ENCODE measurements at regions not wholly inside any gene's neighbourhood (a gene's known extent, or its start where the extent isn't known, plus 50 kb on each side); places are given as distances from the start of the nearest gene placed in this dataset.

DNA sequence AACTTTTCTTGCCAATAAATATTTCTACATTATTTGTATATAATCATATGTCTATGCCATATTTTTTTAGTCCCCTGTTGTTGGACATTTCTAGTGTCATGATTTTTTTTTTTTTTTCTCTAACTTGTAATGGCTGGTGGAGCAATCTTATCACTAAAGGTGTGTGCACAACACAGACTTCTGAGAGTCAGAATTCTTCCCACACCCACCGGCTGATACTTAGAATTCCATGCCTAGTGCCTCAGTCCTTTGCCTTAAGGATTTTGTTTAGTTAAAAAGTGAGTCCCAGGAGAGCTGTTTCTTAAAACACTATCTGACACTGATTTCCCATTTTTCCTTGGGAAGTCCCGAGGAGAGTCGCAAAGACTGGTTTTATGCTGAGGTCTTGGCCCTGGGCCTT lies 87.7 kb upstream of the BARX2 start:
- Mint-ChIP-seq H3K4me1 (ENCODE audit: low read depth, unreplicated experiment) (peaks cover 13% of the 10 kb centered on the region), H3K4me3 (ENCODE audit: unreplicated experiment) (no peak overlapping the region), H3K36me3 (ENCODE audit: unreplicated experiment) (no peaks in the 10 kb centered on the region), H3K9me3 (ENCODE audit: unreplicated experiment) (no peaks in the 10 kb centered on the region), H3K27me3 (ENCODE audit: unreplicated experiment) (no peaks in the 10 kb centered on the region), H3K27ac (ENCODE audit: unreplicated experiment) (no peak overlapping the region)
- no peak for DNase-seq
- TF ChIP-seq, protein P1, sequence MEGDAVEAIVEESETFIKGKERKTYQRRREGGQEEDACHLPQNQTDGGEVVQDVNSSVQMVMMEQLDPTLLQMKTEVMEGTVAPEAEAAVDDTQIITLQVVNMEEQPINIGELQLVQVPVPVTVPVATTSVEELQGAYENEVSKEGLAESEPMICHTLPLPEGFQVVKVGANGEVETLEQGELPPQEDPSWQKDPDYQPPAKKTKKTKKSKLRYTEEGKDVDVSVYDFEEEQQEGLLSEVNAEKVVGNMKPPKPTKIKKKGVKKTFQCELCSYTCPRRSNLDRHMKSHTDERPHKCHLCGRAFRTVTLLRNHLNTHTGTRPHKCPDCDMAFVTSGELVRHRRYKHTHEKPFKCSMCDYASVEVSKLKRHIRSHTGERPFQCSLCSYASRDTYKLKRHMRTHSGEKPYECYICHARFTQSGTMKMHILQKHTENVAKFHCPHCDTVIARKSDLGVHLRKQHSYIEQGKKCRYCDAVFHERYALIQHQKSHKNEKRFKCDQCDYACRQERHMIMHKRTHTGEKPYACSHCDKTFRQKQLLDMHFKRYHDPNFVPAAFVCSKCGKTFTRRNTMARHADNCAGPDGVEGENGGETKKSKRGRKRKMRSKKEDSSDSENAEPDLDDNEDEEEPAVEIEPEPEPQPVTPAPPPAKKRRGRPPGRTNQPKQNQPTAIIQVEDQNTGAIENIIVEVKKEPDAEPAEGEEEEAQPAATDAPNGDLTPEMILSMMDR (IDR thresholded peaks at IDR 0.05; ENCODE audit: partially characterized antibody, unreplicated experiment), result no peak

DNA sequence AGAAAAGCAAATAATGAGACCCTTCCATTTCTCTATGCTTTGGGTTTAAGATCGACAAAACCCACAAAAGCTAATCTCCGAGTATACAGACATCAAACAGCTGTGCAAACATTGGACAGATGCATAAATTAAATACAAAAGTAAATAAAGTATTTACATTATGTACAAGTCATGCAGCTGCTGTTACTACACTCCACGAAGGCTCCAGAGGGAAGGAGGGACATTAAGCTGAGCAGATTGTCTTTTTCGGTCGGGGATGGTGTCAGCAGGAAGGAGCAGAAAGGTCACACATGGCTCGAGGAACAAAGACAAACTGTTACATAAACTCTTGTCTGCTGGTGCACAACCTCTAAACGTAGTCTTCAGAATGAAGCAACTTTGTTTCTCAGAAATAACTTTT lies 88.8 kb upstream of the BARX2 start:
- no peak for DNase-seq
- TF ChIP-seq, protein P1 (IDR thresholded peaks at IDR 0.05; ENCODE audit: partially characterized antibody, unreplicated experiment), result no peak
- Mint-ChIP-seq H3K9me3 (ENCODE audit: unreplicated experiment) (no peaks in the 10 kb centered on the region), H3K4me3 (ENCODE audit: unreplicated experiment) (no peak overlapping the region), H3K27ac (ENCODE audit: unreplicated experiment) (no peak overlapping the region), H3K4me1 (ENCODE audit: low read depth, unreplicated experiment) (peaks cover 20% of the 10 kb centered on the region), H3K36me3 (ENCODE audit: unreplicated experiment) (no peaks in the 10 kb centered on the region), H3K27me3 (ENCODE audit: unreplicated experiment) (no peaks in the 10 kb centered on the region)

DNA sequence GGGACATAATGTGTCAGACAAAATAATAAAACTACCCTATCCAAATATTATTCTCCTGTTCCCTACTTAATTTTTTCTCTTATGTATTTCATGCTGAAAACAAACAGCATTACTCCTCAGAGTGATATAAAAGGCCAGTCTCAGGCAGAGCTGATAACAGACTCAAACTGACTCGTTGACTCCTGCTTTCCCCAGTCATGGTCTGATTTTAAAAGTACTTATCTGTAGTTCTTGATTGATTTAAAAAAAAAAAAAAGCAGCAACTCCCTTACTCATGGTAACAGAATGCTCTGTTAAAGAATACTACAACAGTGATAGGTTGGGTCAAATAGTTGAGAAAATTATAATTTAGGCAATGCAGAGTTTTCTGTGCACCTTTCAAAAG lies 90.3 kb upstream of the BARX2 start:
- no peak overlapping the region for H3K27ac Mint-ChIP-seq (ENCODE audit: unreplicated experiment)
- H3K4me1 Mint-ChIP-seq (ENCODE audit: low read depth, unreplicated experiment), result peaks cover 23% of the 10 kb centered on the region
- no peak overlapping the region for H3K4me3 Mint-ChIP-seq (ENCODE audit: unreplicated experiment)
- no peak for DNase-seq
- no peaks in the 10 kb centered on the region for H3K36me3 Mint-ChIP-seq (ENCODE audit: unreplicated experiment)
- no peaks in the 10 kb centered on the region for H3K27me3 Mint-ChIP-seq (ENCODE audit: unreplicated experiment)
- TF ChIP-seq, protein P1 (IDR thresholded peaks at IDR 0.05; ENCODE audit: partially characterized antibody, unreplicated experiment), result no peak
- H3K9me3 Mint-ChIP-seq (ENCODE audit: unreplicated experiment), result no peaks in the 10 kb centered on the region

DNA sequence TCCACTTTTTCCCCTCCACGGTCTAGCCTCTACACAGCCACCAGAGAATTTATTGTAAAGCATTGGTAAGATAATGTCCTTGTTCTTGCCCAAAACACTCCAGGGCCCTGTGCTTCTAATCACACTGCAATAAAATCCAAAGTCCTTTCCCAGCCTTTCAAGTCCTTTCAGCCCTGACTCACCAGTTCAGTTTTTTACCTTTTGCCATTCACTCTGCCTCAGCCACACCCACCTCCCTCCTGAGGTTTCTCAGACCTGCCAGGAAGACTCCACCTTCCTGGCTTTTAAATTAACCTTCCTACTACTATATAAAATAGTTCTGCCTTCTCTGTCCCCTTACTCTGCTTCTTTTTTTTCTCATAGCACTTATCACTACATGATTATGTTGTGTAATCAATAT lies 91.0 kb upstream of the ARHGAP32 start:
- Mint-ChIP-seq H3K27me3 (ENCODE audit: unreplicated experiment) (peaks cover 5% of the 10 kb centered on the region), H3K27ac (ENCODE audit: unreplicated experiment) (no peak overlapping the region), H3K4me1 (ENCODE audit: low read depth, unreplicated experiment) (peaks cover 26% of the 10 kb centered on the region), H3K36me3 (ENCODE audit: unreplicated experiment) (no peaks in the 10 kb centered on the region), H3K9me3 (ENCODE audit: unreplicated experiment) (peaks cover 6% of the 10 kb centered on the region), H3K4me3 (ENCODE audit: unreplicated experiment) (no peak overlapping the region)
- DNase-seq, result no peak
- TF ChIP-seq, protein P1 (IDR thresholded peaks at IDR 0.05; ENCODE audit: partially characterized antibody, unreplicated experiment), result no peak

DNA sequence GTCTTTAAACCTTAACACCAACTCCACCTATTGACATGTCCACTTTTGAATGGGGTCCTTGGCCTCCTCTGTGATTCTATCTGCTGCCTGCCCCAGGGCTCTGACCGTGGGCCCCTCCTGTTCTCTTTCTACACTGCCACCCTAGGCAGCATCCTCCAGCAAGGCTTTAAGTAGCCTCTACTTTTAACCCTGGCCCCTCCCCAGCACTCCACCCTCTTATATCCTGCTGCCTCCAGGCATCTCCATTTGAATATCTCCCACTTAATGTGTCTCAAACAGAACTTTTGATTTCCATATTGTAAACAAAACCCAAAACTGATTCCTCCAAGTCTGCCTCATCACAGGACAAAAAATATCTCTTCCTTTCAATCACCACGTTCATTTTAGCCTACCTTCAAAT lies 90.5 kb upstream of the ARHGAP32 start:
- Mint-ChIP-seq H3K4me3 (ENCODE audit: unreplicated experiment) (no peak overlapping the region), H3K9me3 (ENCODE audit: unreplicated experiment) (peaks cover 6% of the 10 kb centered on the region), H3K27ac (ENCODE audit: unreplicated experiment) (no peak overlapping the region), H3K36me3 (ENCODE audit: unreplicated experiment) (no peaks in the 10 kb centered on the region), H3K27me3 (ENCODE audit: unreplicated experiment) (peaks cover 5% of the 10 kb centered on the region), H3K4me1 (ENCODE audit: low read depth, unreplicated experiment) (peaks cover 29% of the 10 kb centered on the region)
- TF ChIP-seq, protein P1 (IDR thresholded peaks at IDR 0.05; ENCODE audit: partially characterized antibody, unreplicated experiment), result no peak
- DNase-seq, result no peak
